Spleen (tissue), 11 donors: ENCODE measurements at regions not wholly inside any gene's neighbourhood (a gene's known extent, or its start where the extent isn't known, plus 50 kb on each side); places are given as distances from the start of the nearest gene placed in this dataset.

ENCODE experiments used
- DNase-seq: peaks from one replicate; pipeline ENCODE4 v3.0.0-alpha.2; 2020
- H3K27ac ChIP-seq, 8 donors: fragments of 200-600 bp; sonication (generic) in 7 of 8; 1 replicate in 4 of 8; 2 replicates in 4 of 8; pipeline versions ENCODE4 v1.5.0 to v1.8.0; 2016 to 2021; ENCODE audit warnings: inconsistent platforms in 4 of 8, mild to moderate bottlenecking in 4 of 8, moderate library complexity in 1 of 8
- H3K27me3 ChIP-seq, 7 donors: fragments of 200-600 bp; sonication (generic) in 6 of 7; replicated peaks in 1 of 7; 1 replicate in 4 of 7; 2 replicates in 3 of 7; pipeline versions ENCODE4 v1.5.0 to v1.8.0; 2016 to 2021; ENCODE audit warnings: inconsistent platforms in 3 of 7, mild to moderate bottlenecking in 1 of 7
- H3K36me3 ChIP-seq, 6 donors: fragments of 200-600 bp; sonication (generic) in 5 of 6; 1 replicate in 4 of 6; 2 replicates in 2 of 6; pipeline versions ENCODE4 v1.5.0 to v1.8.0; 2016 to 2021; ENCODE audit warnings: inconsistent platforms in 2 of 6
- H3K4me1 ChIP-seq, 6 donors: fragments of 200-600 bp; sonication (generic) in 5 of 6; 1 replicate in 3 of 6; 2 replicates in 3 of 6; pipeline versions ENCODE4 v1.5.0 to v1.8.0; 2016 to 2021; ENCODE audit warnings: inconsistent platforms in 3 of 6
- H3K4me3 ChIP-seq, 8 donors: fragments of 200-600 bp; sonication (generic) in 7 of 8; 1 replicate in 4 of 8; 2 replicates in 4 of 8; pipeline versions ENCODE4 v1.5.0 to v1.8.0; 2016 to 2021; ENCODE audit warnings: inconsistent platforms in 4 of 8, mild to moderate bottlenecking in 4 of 8, moderate library complexity in 2 of 8
- H3K9me3 ChIP-seq, 8 donors: fragments of 200-600 bp; sonication (generic) in 7 of 8; 1 replicate in 4 of 8; 2 replicates in 4 of 8; pipeline versions ENCODE4 v1.5.0 to v1.8.0; 2016 to 2021; ENCODE audit warnings: inconsistent platforms in 4 of 8
- CTCF ChIP-seq, 11 experiments: fragments of 200-600 bp in 7 of 11; fragments of 450-650 bp in 4 of 11; sonication (generic) in 4 of 11; IDR thresholded peaks in 8 of 11; conservative IDR thresholded peaks in 3 of 11; 1 replicate in 7 of 11; 2 replicates in 4 of 11; pipeline versions ENCODE4 v1.4.0 to v1.8.0; 2016 to 2021; ENCODE audit warnings: antibody characterized with exemption in 11 of 11, inconsistent platforms in 4 of 11, mild to moderate bottlenecking in 1 of 11
- POLR2A ChIP-seq, 3 donors: fragments of 450-650 bp; IDR thresholded peaks; one replicate each; pipeline ENCODE4 v1.5.1; 2017; ENCODE audit warnings: antibody characterized with exemption in 3 of 3, mild to moderate bottlenecking in 1 of 3
- POLR2AphosphoS5 ChIP-seq, 3 donors: sonication (generic); formaldehyde crosslinking; IDR thresholded peaks; one replicate each; pipeline ENCODE4 v1.5.1; 2017; ENCODE audit warnings: antibody characterized with exemption in 3 of 3
- WGBS, 5 donors: extraction: QIAGEN DNeasy Blood & Tissue Kit in 3 of 5; methylation state at CpG; one replicate each; pipeline versions ENCODE4 v1.1.5 to v1.1.7; 2013 to 2018; 5-methylcytosine and 5-hydroxymethylcytosine counted together
- intact Hi-C: fragments of 100-400 bp; cut with DNase I; formaldehyde crosslinking; loops from one replicate; pipeline ENCODE4 v1.15.0; 2023; ENCODE audit warnings: low total_unique reads
- donor health status: healthy with polysubstance abuse.
- donor health status: DM: no; HTN: no; CAD: no; lungs with moderate emphysema.
- donor health status: DM: no; HTN: no; CAD: no.
- donor health status: Bipolar disorder and iron deficiency.
- donor health status: healthy.
- donor health status: DM: no; HTN: no; CAD: no.
- donor health status: DM: yes; HTN: yes; CAD: no.

GRCh38 chr6:79425589-79426311 lies 111.5 kb downstream of the LCA5 start:
- Histone ChIP-seq H3K27ac (no peak overlapping the region), H3K9me3 (no peaks in the 10 kb centered on the region), H3K27me3 (no peaks in the 10 kb centered on the region), H3K36me3 (no peaks in the 10 kb centered on the region), H3K4me3 (no peak overlapping the region), H3K4me1 (no peaks in the 10 kb centered on the region)
- TF ChIP-seq POLR2A (IDR thresholded peaks at IDR 0.05) (no peak), POLR2AphosphoS5 (IDR thresholded peaks at IDR 0.05) (no peak), CTCF (IDR thresholded peaks at IDR 0.05 in 8 of 11, conservative IDR thresholded peaks at IDR 0.05 in 3 of 11) (no peak)
- WGBS, 5 donors: 72 to 89% (median 84%) methylated on average over 5 of the region's 5 CpGs
- no peak for DNase-seq
- intact Hi-C loops: no loop called here

- Histone ChIP-seq H3K36me3 (no peaks in the 10 kb centered on the region), H3K27ac (no peak overlapping the region), H3K4me1 (no peaks in the 10 kb centered on the region), H3K9me3 (no peaks in the 10 kb centered on the region), H3K4me3 (no peak overlapping the region), H3K27me3 (no peaks in the 10 kb centered on the region)
- no peak for DNase-seq
- 70 to 85% (median 73%) methylated on average over 2 of the region's 2 CpGs for WGBS, 5 donors
- TF ChIP-seq CTCF (IDR thresholded peaks at IDR 0.05 in 8 of 11, conservative IDR thresholded peaks at IDR 0.05 in 3 of 11) (no peak), POLR2AphosphoS5 (IDR thresholded peaks at IDR 0.05) (no peak), POLR2A (IDR thresholded peaks at IDR 0.05) (no peak)
- intact Hi-C loops: no loop called here
Observed at GRCh38 chr6:79423216-79423615, 114.0 kb downstream of the LCA5 start.

GRCh38 chr6:79422666-79423065 lies 114.6 kb downstream of the LCA5 start:
- H3K4me1 ChIP-seq: no peaks in the 10 kb centered on the region
- intact Hi-C loops: no loop called here
- 78 to 91% (median 84%) methylated on average over 1 of the region's 1 CpG for WGBS, 5 donors

More at GRCh38 chr6:79422666-79423065, 114.6 kb downstream of the LCA5 start:
- TF ChIP-seq POLR2AphosphoS5 (IDR thresholded peaks at IDR 0.05) (no peak), POLR2A (IDR thresholded peaks at IDR 0.05) (no peak), CTCF (IDR thresholded peaks at IDR 0.05 in 8 of 11, conservative IDR thresholded peaks at IDR 0.05 in 3 of 11) (no peak)
- H3K4me3 ChIP-seq: no peak overlapping the region
- no peaks in the 10 kb centered on the region for H3K36me3 ChIP-seq
- DNase-seq: no peak
- H3K9me3 ChIP-seq: no peaks in the 10 kb centered on the region
- H3K27me3 ChIP-seq: no peaks in the 10 kb centered on the region
- H3K27ac ChIP-seq: no peak overlapping the region
